ENCODE measurements at regions not wholly inside any gene's neighbourhood (a gene's known extent, or its start where the extent isn't known, plus 50 kb on each side); places are given as distances from the start of the nearest gene placed in this dataset.

GRCh38 chr14:103214461-103214958 is 91.2 kb downstream of the TNFAIP2 start (continued):
- TF ChIP-seq ZNF462 (CRISPR knock-in tag; IDR thresholded peaks at IDR 0.05) (no peak), POLR2AphosphoS5 (IDR thresholded peaks at IDR 0.05; ENCODE audit: low read depth) (no peak)

- Mint-ChIP-seq H3K27ac (no peak overlapping the region), H3K27me3 (ENCODE audit: insufficient read depth, low read depth, poor library complexity) (peaks cover 21% of the 10 kb centered on the region), H3K36me3 (ENCODE audit: low read depth) (no peaks in the 10 kb centered on the region; the same call in 2 of the 3 replicates), H3K4me3 (no peak overlapping the region), H3K4me1 (0 out of 3 replicates have a peak, but pooled peaks cover 4% of the 10 kb centered on the region), H3K9me3 (no peaks in the 10 kb centered on the region)
- DNase-seq (ENCODE audit: low spot score) (no peak), ATAC-seq (no peak)
- Histone ChIP-seq H3F3A (replicated peaks; ENCODE audit: low read depth) (no peaks in the 10 kb centered on the region), H3K4me1 (ENCODE audit: insufficient read depth) (no peaks in the 10 kb centered on the region; the same call in 1 of the 2 replicates), H2AFZ (no peak overlapping the region), H3K79me2 (replicated peaks; ENCODE audit: insufficient read depth) (no peaks in the 10 kb centered on the region), H3K27me3 (ENCODE audit: insufficient read depth) (peaks cover 29% of the 10 kb centered on the region), H3K27ac (ENCODE audit: low read depth) (no peak overlapping the region), H4K20me1 (replicated peaks; ENCODE audit: insufficient read depth) (no peaks in the 10 kb centered on the region), H3K36me3 (ENCODE audit: insufficient read depth) (no peaks in the 10 kb centered on the region), H3K9me2 (ENCODE audit: insufficient read depth) (no peaks in the 10 kb centered on the region), H3K4me3 (no peak overlapping the region), H3K4me2 (no peak overlapping the region)
- TF ChIP-seq CREB1 (CRISPR knock-in tag; IDR thresholded peaks at IDR 0.05; ENCODE audit: low read depth) (no peak), ETS1 (IDR thresholded peaks at IDR 0.05) (no peak), POLR2AphosphoS5 (IDR thresholded peaks at IDR 0.05; ENCODE audit: low read depth) (no peak), ZNF114 (CRISPR knock-in tag; IDR thresholded peaks at IDR 0.05) (no peak), NANOG (IDR thresholded peaks at IDR 0.05; ENCODE audit: borderline replicate concordance) (no peak), ZNF462 (CRISPR knock-in tag; IDR thresholded peaks at IDR 0.05) (no peak), EZH2 (IDR thresholded peaks at IDR 0.05; ENCODE audit: low read depth, unreplicated experiment) (no peak), STAT1 (IDR thresholded peaks at IDR 0.05; ENCODE audit: unreplicated experiment) (no peak)
Measured at GRCh38 chr14:103216399-103216798, 93.1 kb downstream of the TNFAIP2 start.

All from GM23338 (cell line).